ENCODE measurements at regions not wholly inside any gene's neighbourhood (a gene's known extent, or its start where the extent isn't known, plus 50 kb on each side); places are given as distances from the start of the nearest gene placed in this dataset.

DNA sequence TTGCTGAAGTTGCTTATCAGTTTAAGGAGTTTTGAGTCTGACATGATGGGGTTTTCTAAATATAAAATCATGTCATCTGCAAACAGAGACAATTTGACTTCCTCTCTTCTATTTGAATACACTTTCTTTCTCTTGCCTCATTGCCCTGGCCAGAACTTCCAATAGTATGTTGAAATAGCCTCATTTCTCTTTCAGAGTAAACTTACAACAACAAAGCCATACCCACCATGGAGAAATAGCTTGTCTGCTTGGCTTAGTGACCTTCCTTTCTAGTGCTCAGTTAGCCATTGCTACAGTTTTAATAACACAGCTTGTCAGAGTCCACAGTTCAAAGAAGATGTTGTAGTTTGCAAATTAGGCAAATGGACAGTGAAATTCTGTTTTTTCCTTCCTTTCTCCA is 228.0 kb downstream of the ETAA1 start:
- DNase-seq (ENCODE audit: low read depth in 2 of 2) = no peak

DNA sequence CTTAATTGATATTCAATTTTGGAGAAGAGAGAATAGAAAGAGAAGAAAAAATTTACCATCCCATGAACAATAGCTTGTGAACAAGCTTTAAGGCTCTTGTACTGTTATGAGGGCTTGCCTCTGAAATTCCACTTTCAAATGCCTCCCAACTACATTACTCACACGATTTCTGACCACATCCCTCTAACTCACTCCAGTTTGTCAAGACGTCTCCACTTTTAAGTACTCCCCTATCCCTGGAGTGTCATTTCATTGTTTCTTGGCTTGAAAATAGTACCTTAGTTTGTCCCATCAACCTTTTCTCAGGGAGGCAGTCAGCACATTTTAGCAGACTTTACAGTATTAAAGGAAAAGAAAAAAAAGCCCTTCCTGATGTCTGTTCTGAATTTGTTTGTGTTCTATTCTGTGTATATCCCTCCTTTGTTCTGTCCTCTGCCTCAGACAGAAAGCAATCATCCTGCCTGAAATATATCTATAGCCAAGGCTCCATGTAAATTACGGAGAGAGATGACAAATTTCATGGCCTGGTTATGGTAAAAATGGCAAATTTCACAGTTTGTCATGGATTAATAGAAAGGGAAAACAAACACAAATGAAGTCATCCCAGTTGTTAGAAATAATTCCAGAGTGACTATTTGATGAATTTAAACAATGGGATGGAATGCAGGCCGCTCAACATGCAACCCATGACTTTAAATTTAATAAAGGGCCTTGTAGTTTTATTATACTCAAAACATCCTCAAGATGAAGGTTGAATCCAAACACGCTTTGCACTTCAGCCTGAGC is 228.8 kb downstream of the ETAA1 start:
- no peak for DNase-seq (ENCODE audit: low read depth in 2 of 2)

DNA sequence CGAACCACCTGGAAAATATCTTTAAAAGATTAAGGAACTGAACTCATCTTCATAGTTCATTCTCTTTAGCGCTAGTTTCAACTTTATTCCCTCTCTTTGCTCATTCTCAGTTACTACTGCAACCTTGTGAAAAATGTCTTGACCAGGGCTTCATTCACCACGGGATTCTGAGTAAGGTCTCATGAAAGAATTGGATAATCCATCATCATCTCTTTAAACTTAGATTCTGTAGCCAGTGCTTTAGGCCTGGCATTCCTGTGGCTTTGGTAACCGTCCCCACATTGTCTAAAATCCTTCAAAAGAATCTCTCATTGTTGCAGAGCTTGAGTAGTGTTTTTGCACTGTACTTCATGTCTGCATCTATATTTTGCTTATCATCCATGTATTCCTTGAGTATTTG is 229.5 kb downstream of the ETAA1 start:
- no peak for DNase-seq (ENCODE audit: low read depth in 2 of 2)

DNA sequence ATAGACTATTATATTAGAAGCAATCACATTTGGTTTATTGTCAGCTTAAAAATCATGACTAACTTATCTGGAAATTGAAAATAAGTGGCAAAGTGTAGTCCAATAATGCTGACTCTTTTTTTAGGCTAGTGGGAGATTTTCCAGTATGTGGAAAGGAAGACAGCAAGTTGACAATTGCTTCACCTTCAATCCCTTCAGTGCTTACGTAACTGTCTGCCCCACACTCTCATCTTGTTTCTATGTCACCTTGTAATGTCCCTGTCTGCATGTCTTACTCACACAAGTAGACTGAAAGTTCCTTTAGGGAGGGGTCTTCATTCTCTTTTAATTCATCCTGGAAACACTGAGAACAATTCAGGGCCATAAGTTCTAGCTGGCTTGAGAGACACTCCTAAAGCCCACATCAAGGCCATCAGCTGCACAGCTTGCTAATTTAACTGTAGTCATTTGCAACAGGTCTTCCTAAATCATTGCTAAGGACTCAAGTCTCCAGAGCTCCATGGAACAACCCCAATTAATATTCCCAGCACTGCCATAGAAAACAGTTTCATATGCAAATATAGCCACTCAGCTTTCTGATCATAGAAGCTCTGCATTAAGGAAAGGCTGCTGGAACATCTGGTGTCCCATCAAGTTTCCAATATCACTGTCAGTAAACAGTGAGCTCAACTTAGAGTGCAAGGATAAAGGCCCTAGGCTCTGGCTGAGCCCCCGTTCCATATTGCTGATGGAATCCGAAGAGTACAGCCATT is 230.5 kb downstream of the ETAA1 start:
- DNase-seq (ENCODE audit: low read depth in 2 of 2) = no peak

DNA sequence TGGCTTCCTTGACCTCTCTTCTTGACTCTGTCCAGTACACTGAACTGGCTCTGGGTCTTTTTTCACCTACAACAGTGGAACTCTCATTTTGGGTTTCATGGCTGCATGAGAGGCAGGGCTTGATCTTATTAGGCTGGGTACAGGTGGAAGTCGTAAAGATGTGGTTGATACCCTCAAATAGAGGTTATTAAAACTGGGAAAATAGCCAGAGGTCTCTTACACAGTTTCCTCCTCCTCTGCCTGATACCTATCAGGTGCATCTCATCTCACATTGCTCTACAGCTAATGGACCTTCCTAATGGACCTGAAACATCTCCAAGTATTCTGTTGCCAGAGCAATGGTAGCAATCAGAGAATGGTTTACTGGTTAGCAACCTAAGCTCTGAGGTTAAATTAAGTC is 231.8 kb downstream of the ETAA1 start:
- DNase-seq (ENCODE audit: low read depth in 2 of 2) = no peak

DNA sequence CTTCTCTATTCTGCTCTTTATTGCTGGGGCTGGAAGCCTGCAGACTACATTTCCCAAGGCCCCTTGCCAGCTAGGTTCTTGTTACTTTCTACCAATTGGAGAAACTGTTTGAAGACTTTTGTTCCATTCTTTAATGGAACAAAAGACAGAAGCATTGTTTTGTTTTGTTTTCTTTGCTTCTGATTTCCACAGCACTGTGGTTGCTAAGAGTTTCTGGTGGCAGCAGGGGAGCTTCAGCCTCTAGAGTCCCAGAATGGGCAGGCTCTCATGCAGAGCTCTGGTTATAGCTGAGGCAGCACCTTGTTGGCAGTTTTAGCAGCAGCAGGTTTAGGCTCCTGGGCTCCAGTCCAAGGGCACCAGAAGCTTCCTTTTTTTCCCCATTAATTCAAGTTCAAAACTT is 234.3 kb downstream of the ETAA1 start:
- DNase-seq (ENCODE audit: low read depth in 2 of 2) = no peak

DNA sequence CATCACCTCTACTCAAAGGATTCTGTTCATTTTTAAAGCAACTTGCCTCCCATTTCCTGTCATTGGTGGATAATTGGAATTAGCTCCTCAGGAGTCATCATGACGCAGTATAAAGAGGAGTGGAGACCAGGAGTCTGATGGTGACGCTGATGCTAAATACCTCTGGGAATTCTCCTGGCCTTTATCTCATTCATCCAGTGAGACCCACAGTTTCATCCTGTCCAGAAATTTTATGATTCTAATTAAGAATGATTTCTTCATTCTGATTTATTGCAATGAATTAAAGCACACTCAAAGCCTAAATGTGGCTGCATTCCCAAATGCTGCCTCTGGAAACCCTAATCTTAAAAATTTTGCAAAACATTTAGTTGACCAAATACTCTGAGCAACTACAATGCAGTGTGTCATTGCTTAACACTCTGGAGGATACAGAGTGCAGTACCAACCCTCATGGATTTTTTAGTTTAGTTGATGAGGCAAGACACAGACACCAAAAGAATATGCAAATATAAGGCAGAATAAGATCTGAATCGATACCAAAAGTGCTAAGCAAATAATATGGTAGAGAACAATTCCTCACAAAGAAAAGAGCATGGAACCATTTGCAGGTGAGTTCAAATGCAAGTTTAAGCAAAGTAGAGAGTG is 236.2 kb downstream of the ETAA1 start:
- DNase-seq (ENCODE audit: low read depth in 2 of 2) = no peak

DNA sequence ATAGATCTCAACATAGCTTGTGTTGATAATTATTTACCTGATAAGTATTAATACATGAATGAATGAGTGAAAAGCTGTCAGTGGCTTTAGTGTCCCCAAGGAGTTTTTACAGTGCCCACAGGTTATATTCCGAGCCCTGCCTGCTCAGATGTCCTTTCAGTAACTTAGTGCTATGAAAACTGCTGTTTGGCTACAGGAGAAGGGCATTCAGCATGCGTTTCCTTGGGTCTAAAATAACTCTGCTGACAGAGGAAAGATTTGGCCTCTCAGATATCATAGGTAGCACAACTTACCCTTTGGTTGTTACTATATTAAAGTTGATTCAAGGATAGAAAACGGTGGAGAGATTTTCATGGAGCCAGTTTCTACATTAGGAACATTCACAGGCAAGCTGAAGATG is 241.0 kb downstream of the ETAA1 start:
- DNase-seq (ENCODE audit: low read depth in 2 of 2) = no peak

DNA sequence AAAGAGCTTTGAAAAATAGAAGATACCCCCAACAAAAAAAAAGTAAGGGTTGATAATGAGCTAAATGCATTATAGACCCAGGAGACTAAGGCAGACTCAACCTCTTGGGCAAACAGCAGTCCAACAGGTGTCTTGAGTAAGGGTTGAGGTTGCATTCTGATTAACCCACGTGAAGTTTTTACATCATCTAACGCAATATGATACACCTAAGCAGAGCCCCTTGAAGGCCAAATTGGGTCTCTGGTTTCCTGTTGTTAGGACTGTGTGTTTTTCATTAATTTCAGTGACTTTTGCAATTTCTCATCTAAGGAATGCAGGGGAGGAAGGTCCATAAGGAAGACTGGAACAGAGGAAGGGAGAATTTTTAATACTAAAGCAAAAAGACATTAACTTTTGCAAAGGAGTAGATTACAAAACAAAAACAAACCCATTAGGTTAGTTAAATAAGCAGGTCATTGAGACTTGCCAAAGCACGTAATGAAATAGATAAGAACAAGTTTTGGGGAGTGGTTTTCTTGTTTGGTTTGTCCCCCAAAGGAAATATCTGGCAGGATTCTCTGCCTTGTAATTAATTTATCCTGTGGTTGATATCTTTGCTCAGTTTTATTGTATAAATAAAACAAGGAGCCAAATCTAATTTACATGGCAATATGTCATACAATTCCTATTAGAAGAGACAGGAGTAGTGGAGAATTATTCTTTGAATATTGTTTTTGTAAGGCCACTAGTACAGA is 244.3 kb downstream of the ETAA1 start:
- DNase-seq (ENCODE audit: low read depth in 2 of 2) = no peak

DNA sequence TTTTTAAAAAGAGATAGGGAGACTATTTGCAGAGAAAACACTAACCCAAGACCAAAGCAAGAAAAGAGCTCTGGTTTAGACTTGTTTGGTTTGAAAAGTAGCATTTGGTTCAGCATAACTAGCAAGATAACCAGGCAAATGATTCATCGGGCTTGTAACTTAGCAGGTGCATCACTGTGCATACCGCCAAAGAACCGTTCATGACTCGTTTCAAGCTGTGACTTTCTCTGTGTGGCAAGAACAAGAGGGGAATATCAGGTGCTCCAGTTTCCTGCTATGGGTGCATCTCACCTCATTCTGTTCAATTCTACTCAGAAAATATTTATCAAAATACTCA is 244.9 kb downstream of the ETAA1 start:
- no peak for DNase-seq (ENCODE audit: low read depth in 2 of 2)

DNA sequence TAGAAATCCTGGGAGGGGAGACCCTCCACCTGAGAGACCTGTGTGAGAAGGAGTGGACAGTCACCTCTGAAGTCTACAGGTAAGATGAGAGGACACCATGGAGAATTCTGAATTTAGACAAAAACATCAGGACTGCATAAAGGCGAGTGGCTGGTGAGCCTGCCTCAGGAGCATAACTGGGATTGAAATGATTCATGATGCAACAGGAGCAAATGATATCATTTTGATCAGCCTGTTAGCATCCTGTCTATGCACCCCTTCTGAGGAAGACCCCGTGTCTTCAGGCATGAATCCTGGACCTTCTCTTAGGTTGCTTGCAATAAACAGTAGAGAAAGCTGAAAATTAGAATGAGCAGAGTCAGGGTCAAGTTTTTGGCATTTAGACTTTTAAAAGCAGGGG is 245.8 kb downstream of the ETAA1 start:
- DNase-seq (ENCODE audit: low read depth in 2 of 2) = no peak

DNA sequence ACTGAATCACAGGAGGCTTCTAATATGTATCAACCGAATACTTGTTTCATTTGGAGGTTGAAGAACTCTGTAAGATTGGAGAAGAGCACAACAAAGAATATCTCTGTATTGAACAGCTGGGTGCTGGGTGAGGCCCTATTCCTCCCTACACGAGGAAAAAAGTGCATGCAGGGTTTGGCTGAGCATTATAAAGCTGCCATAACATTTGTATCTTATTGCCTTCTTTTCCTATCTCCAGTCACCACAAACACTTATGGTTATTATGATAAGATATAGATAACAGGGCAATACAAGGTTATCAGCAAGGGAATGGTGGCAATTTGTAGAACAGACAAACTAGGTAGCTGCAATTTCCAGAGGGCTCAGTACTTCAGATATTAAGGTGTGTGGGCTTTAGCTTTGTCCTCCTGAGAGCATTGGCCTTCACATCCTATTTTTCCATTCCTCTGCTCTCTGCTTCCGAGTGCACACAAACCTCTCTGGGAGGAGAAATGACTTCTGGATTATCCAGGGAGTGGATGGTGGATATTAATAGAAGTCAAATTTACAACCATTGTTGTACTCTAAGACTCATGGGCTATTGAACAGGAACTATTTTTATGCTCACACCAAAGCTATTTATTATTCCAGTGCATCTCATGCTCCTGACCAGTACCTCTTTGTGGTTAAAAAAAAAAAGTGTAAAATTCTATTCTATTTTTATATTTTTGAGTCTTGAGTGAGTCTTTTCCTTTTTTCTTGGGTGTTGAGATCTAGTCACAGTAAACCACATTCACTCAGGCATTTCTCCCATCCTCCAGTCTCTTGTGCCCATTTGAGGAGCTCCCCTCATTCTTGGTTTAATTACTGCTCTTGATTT is 248.4 kb downstream of the ETAA1 start:
- DNase-seq (ENCODE audit: low read depth in 2 of 2) = no peak

DNA sequence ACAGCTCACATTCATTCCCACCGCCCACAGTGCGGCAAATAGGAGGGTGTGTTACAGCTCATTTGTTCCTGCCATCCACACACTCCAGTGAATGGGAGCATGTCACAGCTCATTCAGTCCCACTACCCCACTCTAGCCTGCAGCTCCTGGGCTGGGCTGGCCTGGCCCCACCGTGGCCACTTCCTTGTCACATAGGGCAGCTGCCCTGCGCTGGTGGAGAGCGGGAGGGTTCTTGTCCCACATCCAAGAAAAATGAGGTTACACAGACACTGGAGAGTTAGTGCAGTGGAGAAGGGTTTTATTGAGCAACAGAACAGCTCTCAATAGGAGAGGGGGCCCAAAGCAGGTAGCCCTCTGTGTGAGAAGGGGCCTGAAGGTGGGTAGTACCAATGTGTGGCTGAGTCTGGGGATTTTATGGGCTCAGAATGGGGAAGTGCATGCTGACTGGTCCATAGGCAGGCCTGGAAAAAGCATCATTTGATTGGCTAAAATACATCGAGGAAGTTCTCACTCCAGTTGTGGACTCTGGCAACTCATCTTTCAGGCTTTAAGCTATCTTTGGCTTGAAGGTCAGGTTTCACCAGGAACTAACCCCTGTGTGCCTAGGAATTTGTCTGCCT is 249.7 kb downstream of the ETAA1 start:
- DNase-seq (ENCODE audit: low read depth in 2 of 2) = no peak

DNA sequence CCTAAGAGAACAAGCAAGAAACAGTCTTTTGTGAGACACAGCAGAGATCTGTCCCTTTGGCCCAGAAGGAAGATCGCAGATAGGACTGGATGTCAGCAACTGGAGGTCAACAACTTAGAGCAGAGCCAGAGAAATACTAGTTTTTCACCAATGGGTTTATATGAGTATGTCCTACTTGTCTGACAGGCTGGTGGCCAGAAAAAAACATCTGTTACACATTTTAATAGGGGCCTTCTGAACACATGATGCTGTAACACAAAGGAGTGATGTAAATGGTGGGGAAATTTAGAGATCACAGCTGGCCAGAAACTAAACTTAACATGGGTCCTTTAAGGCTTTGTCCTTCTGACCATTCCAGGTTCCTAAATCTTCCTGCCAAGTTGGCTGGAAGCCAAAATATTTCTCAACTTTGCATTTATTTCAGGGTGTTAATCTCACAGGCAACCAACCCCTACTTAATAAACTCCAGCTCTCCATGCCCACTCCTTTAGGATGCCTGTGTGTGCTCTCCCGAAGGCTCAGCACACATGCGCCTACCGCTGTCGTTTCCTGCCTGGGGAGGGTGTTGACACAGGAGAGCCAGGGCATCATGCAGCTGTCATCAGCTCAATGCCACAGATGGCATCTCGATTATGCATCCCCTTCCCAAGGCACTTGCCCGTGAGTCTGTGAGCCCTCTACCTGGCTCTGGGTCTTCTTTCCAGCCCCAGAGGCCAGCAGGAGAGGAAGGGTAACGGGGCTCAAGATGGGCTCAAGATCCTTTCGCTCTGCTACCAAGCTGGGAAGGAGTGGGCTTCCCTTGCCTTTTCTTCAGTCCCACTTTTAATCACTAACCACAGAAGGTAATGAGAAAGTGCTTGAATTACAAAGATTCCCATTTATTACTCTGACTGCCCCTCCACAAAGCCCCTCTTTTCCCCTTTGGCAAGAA is 252.5 kb downstream of the ETAA1 start:
- DNase-seq (ENCODE audit: low read depth in 2 of 2) = no peak

DNA sequence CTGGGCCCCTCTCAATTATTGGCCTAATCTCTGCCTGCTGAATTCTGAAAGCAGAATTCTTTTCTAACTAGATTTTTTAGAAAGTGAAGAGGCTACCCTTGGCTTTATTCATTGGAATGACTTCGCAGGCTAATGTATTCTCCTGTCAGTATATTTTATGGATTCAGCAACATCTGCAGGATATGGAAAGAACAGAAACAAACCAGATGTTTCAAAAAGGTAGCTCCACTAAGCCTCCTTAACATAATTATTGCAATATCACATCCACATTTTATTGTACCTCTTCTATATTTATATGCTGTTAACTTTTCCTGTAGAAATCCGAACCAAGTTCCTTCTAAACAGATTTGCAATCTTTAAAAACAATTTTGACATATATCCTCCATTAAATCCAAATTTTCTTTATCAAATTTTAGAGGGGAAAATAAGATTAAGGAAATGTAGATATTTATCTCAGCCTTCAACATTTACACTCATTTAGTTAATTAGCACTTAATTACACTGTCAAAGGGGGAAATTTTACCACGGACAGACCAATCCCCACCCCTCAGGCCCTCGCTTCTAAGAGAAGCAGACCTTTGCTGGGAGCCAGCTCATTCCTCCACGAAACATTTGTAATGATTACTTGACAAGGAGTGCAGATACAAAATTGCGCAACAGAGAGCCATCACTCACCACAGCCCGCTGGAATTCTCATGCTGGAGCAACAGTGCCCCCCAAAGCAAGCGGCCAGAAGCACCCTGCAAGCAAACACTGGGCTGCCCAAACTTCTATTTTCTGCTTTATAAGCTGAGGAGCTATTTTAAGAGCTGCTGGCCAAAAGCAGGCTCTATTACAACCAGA is 253.4 kb downstream of the ETAA1 start:
- DNase-seq (ENCODE audit: low read depth in 2 of 2) = peak in 1 of 2 donors; percentile 0

DNA sequence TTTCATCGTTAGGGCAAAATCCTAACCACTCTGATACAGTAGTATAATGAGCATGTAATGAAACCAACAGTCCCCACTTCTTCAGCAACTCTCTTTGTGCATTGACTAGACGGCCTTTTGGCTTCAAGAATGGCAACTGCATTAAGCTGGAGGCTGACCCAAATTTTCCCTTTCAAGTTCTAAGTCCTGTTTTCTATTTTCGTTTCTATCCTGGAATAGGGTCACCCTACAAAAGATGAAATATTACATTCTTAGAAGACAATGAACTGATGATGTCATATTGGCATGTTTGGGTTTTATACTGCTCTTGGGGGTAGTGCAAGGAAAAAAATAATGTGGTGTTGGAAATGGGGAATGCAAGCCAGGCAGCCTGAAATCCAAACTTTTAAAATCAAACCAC is 254.4 kb downstream of the ETAA1 start:
- DNase-seq (ENCODE audit: low read depth in 2 of 2) = no peak

DNA sequence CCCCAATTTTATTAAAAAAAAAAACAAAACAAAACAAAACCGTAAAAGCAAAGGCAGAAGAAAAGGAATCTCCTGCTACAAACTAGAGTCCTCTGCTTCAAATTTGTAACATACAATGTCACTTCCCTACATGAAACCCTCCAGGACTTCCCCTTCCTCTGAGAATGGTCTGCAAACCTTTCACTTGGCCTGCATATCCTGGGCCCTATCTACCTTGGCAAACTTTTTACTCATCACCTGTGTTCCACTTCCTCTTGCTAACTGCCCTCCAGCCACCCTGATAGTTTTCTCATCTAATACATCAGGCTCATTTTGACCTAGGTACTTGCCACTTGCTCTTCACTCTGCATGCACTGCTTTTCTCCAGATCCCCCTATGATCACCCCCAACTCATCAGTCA is 255.5 kb downstream of the ETAA1 start:
- DNase-seq (ENCODE audit: low read depth in 2 of 2) = no peak

DNA sequence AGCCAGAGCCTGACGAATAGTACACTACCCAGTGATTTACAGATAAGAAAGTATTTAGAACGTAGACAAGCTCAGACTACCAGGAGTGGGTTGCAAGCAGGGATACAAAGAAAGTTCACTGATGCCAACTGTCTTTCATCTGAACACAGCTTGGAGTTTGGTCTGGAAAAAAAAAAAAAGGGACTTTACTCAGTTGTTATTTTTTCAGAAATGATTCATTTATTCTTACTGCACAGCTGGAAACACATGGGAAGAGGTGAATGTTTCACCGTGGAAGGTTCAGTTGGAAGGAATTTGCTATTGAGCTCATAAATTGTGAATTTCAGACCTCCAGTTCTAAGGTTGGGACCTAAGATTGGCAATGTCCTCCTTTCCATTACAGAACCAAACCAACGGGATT is 259.7 kb downstream of the ETAA1 start:
- DNase-seq (ENCODE audit: low read depth in 2 of 2) = no peak

DNA sequence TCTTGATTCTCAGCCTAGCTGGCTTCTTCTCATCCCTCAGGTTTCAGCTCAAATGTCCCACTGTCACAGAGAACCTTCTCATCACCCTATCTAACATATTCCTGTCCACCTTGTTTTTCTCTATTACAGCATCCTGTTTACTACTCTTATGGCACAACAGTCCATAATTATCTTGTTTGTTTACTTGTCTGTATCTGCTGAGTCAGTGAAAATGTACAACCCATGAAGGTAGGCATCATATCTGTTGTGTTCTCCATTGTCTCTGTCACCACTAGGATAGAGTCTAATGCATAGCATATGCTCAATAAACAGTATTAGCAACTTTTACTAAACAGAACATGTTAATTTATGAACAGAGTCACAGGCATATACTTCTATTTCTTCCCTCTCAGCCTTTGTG is 261.7 kb downstream of the ETAA1 start:
- no peak for DNase-seq (ENCODE audit: low read depth in 2 of 2)

All from stimulated activated CD8-positive, alpha-beta memory T cell treated with anti-CD3 and anti-CD28 coated beads, Interleukin-2, amount 100 ng/mL, for 48 hours (primary cell).